AG10803 (cell line): ENCODE measurements at regions not wholly inside any gene's neighbourhood (a gene's known extent, or its start where the extent isn't known, plus 50 kb on each side); places are given as distances from the start of the nearest gene placed in this dataset.

ENCODE experiments used
- DNase-seq: peaks from one replicate; pipeline ENCODE4 v3.0.0; 2010; ENCODE audit warnings: low read depth
- H3K4me3 ChIP-seq: 2 replicates; pipeline ENCODE4 v1.5.1; 2011; ENCODE audit warnings: mild to moderate bottlenecking, low read length, control low read depth
- TF ChIP-seq, protein P1 (sequence below): conservative IDR thresholded peaks from 2 replicates; pipeline ENCODE4 v1.5.1; 2011; ENCODE audit warnings: mild to moderate bottlenecking, low read length, control low read depth, inconsistent platforms

DNA sequence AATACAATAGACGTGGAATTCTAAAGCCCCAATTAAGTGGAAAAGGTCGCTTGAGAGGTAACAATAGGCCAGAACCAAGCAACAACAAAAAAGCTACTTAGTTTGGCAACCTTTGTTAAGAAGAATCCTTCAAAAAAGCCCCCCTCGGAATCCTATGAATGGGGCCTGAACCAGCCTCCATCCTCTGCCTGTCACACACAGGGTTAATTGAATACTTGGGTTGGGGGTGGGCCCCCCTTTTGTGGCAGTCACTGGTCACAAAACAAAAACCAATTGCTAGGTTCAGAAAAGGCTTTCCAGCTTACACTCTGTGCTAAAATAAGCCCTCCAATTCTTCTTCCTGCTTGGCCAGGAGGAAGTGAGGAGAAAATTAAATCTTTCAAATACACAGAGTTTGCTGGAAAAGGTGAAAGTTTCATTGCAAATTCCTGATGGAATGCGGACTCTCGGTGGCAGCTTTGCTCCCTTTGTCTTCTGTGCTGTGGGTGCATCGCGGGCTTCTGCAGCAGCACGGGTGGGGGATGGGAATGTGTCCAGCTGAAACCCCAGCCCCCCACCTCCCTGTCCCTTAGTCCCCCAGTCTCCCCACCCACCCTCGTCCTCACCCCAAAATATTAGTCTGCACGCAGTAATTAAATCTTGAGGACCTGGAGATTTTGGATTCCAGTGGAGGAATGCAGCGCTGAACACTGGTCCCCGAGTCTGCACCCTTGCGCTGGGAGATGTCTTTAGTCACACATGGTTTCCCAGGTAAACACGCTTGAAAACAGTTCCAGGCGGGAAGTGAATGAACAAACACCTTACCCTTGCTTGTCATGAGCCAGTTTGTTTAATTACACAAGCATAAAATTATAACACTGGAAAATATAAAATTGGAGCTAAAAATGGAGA is 254.3 kb downstream of the SOX11 start:
- TF ChIP-seq, protein P1, sequence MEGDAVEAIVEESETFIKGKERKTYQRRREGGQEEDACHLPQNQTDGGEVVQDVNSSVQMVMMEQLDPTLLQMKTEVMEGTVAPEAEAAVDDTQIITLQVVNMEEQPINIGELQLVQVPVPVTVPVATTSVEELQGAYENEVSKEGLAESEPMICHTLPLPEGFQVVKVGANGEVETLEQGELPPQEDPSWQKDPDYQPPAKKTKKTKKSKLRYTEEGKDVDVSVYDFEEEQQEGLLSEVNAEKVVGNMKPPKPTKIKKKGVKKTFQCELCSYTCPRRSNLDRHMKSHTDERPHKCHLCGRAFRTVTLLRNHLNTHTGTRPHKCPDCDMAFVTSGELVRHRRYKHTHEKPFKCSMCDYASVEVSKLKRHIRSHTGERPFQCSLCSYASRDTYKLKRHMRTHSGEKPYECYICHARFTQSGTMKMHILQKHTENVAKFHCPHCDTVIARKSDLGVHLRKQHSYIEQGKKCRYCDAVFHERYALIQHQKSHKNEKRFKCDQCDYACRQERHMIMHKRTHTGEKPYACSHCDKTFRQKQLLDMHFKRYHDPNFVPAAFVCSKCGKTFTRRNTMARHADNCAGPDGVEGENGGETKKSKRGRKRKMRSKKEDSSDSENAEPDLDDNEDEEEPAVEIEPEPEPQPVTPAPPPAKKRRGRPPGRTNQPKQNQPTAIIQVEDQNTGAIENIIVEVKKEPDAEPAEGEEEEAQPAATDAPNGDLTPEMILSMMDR = no peak
- no peak for DNase-seq
- H3K4me3 ChIP-seq = no peak overlapping the region

DNA sequence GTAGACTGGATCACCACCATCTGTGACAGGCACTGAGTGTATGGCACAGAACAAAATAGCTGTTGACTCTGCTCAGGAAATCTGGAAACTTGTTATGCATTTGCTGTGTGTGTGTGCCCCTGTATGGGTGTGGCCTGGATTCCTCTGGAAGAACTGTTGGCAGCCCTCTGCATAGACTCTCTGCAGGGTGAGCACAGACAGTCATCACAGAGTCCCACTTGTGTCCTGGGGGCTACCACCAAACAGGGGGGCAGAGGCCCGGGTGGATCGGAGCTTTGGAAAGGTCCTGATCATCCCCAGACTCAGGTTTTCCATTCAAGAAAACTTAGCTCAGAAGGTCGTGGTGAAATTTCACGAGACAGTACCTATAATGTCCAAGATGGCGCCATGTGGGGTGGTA is 258.6 kb downstream of the SOX11 start:
- TF ChIP-seq, protein P1 = no peak
- no peak overlapping the region for H3K4me3 ChIP-seq
- DNase-seq = no peak

DNA sequence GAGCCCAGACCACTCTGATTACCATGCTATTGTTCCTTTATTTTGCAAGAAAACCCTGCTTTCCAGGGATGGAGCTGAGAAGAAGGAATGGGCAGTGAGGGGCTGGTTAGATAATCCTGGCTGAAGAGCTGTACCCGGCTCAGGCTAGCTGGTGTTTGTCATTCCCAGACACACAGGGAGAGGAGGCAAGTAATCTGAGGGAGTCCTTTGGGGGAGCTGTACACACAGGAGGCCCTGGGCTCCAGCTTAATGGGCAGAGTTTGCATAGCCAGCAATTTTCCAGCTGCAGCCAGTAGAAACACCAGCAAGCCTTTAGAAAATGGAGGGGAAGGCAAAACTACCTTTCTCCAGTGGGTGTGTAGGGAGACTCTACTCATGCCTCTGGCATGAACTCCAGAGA is 259.3 kb downstream of the SOX11 start:
- DNase-seq = no peak
- no peak overlapping the region for H3K4me3 ChIP-seq
- TF ChIP-seq, protein P1 = no peak

DNA sequence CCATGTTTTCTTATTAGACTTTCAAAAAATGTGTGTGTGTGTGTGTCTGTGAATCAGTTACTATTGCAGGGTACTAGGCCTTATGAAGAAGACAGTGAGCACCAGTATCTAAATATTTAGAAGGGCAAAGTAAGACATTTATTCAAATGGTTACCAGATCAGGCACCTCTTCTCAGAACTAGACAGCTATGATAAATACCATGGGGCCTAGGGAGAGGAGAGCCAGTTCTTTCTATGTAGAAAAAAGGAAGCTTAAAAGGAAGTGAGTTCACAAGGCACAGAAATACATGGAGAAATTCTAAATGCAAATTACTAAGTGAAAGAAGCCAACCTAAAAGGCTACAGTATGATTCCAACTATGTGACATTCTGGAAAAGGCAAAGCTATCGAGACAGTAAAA is 261.3 kb downstream of the SOX11 start:
- no peak for DNase-seq
- no peak overlapping the region for H3K4me3 ChIP-seq
- TF ChIP-seq, protein P1 = no peak

DNA sequence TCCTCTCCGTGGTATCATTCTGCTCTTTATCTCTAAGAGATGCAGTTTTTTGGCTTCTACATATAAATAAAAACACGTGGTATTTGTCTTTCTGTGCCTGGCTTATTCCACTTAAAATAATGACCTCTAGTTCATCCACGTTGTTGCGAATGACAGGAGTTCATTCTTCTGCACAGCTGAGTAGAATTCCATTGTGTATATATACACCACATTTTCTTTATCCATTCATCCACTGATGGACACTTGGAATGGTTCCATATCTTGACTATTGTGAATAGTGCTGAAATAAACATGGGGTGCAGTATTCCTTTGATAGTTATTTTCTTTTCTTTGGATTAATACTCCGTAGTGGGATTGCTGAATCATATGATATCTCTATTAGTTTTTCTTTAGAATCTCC is 262.3 kb downstream of the SOX11 start:
- no peak overlapping the region for H3K4me3 ChIP-seq
- TF ChIP-seq, protein P1 = no peak
- no peak for DNase-seq

DNA sequence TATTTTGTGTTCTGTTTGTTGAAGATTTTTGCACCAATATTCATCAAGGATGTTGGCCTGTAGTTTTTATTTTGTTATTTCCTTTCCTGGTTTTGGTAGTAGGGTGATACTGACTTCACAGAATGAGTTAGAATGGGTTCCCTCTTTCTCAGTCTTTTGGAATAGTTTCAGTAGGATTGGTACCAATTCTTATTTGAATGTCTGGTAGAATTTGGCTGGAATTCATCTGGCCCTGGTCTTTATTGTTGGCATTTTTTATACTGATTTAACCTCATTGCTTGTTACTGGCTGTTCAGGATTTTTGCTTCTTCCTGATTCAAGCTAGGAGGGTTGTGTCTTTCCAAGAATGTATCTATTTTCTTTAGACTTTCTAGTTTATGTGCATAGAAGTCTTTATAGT is 263.7 kb downstream of the SOX11 start:
- DNase-seq = no peak

More for the DNA sequence above, 263.7 kb downstream of the SOX11 start:
- H3K4me3 ChIP-seq = no peak overlapping the region
- TF ChIP-seq, protein P1 = no peak
